ENCODE measurements at regions not wholly inside any gene's neighbourhood (a gene's known extent, or its start where the extent isn't known, plus 50 kb on each side); places are given as distances from the start of the nearest gene placed in this dataset.

- no peaks in the 10 kb centered on the region for H3K9me3 ChIP-seq (ENCODE audit: insufficient read depth, low read length)
- H3K4me3 ChIP-seq (ENCODE audit: insufficient read depth, low read length, poor library complexity, severe bottlenecking) = no peak overlapping the region
- H4K20me1 ChIP-seq (ENCODE audit: low read depth, low read length) = no peaks in the 10 kb centered on the region
- H3K79me2 ChIP-seq (ENCODE audit: insufficient read depth, low read length) = no peaks in the 10 kb centered on the region
- no peak overlapping the region for H3K27ac ChIP-seq (ENCODE audit: low read depth, low read length)
- H3K4me2 ChIP-seq (ENCODE audit: low read depth, low read length, poor library complexity, severe bottlenecking) = no peak overlapping the region
- no peaks in the 10 kb centered on the region for H3K36me3 ChIP-seq (ENCODE audit: low read length)
- H3K9me2 ChIP-seq (replicated peaks; ENCODE audit: insufficient read depth, low read length) = no peaks in the 10 kb centered on the region
- H3K9ac ChIP-seq (ENCODE audit: low read length) = no peak overlapping the region
- no peaks in the 10 kb centered on the region for H3F3A ChIP-seq (ENCODE audit: insufficient read depth)
- TF ChIP-seq EZH2phosphoT487 (conservative IDR thresholded peaks at IDR 0.05; ENCODE audit: low read length) = no peak
- no peak for TF ChIP-seq CTCF (IDR thresholded peaks at IDR 0.05; ENCODE audit: insufficient read depth, low read length, poor library complexity, severe bottlenecking)
- no peaks in the 10 kb centered on the region for H3K27me3 ChIP-seq (ENCODE audit: low read length)
- H2AFZ ChIP-seq (ENCODE audit: low read depth, low read length, severe bottlenecking) = no peak overlapping the region
Observed at GRCh38 chr1:38203441-38203840, 156.8 kb upstream of the POU3F1 start.

- no peaks in the 10 kb centered on the region for H4K20me1 ChIP-seq (ENCODE audit: low read depth, low read length)
- TF ChIP-seq CTCF (IDR thresholded peaks at IDR 0.05; ENCODE audit: insufficient read depth, low read length, poor library complexity, severe bottlenecking) (no peak), EZH2phosphoT487 (conservative IDR thresholded peaks at IDR 0.05; ENCODE audit: low read length) (no peak)
- no peak overlapping the region for H3K4me3 ChIP-seq (ENCODE audit: insufficient read depth, low read length, poor library complexity, severe bottlenecking)
- H3K36me3 ChIP-seq (ENCODE audit: low read length) = no peaks in the 10 kb centered on the region
- H3K27me3 ChIP-seq (ENCODE audit: low read length) = no peaks in the 10 kb centered on the region
- no peak overlapping the region for H2AFZ ChIP-seq (ENCODE audit: low read depth, low read length, severe bottlenecking)
- H3K79me2 ChIP-seq (ENCODE audit: insufficient read depth, low read length) = no peaks in the 10 kb centered on the region
- no peak overlapping the region for H3K4me2 ChIP-seq (ENCODE audit: low read depth, low read length, poor library complexity, severe bottlenecking)
- no peak overlapping the region for H3K9ac ChIP-seq (ENCODE audit: low read length)
- no peaks in the 10 kb centered on the region for H3F3A ChIP-seq (ENCODE audit: insufficient read depth)
- no peaks in the 10 kb centered on the region for H3K9me3 ChIP-seq (ENCODE audit: insufficient read depth, low read length)
- no peak overlapping the region for H3K27ac ChIP-seq (ENCODE audit: low read depth, low read length)
- H3K9me2 ChIP-seq (replicated peaks; ENCODE audit: insufficient read depth, low read length) = no peaks in the 10 kb centered on the region
Observed at GRCh38 chr1:38201431-38201830, 154.8 kb upstream of the POU3F1 start.

DNA sequence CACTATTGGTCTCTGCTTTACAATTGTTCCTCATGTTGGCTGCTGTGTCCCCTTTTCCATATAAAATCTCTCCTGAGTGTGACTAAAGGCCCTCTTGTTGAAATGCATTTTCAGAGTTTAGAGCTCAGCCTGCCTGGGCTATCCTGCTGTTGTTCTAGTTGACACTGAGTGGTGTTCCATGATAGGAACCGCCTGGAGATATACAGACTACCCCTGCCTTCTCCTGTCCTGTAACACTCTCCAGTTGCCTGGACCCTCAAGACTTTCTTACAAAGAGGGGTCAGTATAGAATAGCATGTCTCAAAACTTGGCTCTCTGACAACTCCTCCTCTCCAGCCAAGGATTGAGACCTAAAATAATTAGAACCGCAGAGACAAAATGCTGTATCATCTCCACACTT is 152.0 kb upstream of the POU3F1 start:
- TF ChIP-seq CTCF (IDR thresholded peaks at IDR 0.05; ENCODE audit: insufficient read depth, low read length, poor library complexity, severe bottlenecking) (no peak), EZH2phosphoT487 (conservative IDR thresholded peaks at IDR 0.05; ENCODE audit: low read length) (no peak)
- Histone ChIP-seq H3K4me3 (ENCODE audit: insufficient read depth, low read length, poor library complexity, severe bottlenecking) (no peak overlapping the region), H3K27ac (ENCODE audit: low read depth, low read length) (no peak overlapping the region)

More for the DNA sequence above, 152.0 kb upstream of the POU3F1 start:
- H3F3A ChIP-seq (ENCODE audit: insufficient read depth) = no peaks in the 10 kb centered on the region
- H3K36me3 ChIP-seq (ENCODE audit: low read length) = no peaks in the 10 kb centered on the region
- no peak overlapping the region for H3K9ac ChIP-seq (ENCODE audit: low read length)
- no peaks in the 10 kb centered on the region for H4K20me1 ChIP-seq (ENCODE audit: low read depth, low read length)
- H3K9me3 ChIP-seq (ENCODE audit: insufficient read depth, low read length) = no peaks in the 10 kb centered on the region
- H3K79me2 ChIP-seq (ENCODE audit: insufficient read depth, low read length) = no peaks in the 10 kb centered on the region
- no peak overlapping the region for H3K4me2 ChIP-seq (ENCODE audit: low read depth, low read length, poor library complexity, severe bottlenecking)
- H3K9me2 ChIP-seq (replicated peaks; ENCODE audit: insufficient read depth, low read length) = no peaks in the 10 kb centered on the region
- H2AFZ ChIP-seq (ENCODE audit: low read depth, low read length, severe bottlenecking) = no peak overlapping the region
- H3K27me3 ChIP-seq (ENCODE audit: low read length) = no peaks in the 10 kb centered on the region
